ENCODE measurements at regions not wholly inside any gene's neighbourhood (a gene's known extent, or its start where the extent isn't known, plus 50 kb on each side); places are given as distances from the start of the nearest gene placed in this dataset.

DNA sequence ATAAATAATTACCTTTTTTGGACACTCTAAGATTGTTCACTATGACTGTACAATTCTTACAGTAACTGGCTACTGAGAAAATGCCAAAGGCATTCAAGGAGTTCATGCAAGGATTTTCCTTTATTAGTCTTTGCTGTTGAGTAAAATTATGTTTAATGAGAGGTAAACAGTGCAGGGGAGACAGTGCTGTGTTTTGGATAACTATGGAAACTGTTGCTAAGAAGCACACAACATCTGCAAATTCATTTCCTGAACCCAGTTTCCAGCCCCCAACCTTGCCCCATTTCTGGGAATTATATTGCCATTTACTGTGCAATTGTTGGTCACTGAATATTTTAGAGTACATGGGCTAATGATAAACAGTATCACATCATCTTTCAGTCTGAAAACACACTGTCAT, 1005.8 kb downstream of the TRHDE start:
- TF ChIP-seq, protein P1, sequence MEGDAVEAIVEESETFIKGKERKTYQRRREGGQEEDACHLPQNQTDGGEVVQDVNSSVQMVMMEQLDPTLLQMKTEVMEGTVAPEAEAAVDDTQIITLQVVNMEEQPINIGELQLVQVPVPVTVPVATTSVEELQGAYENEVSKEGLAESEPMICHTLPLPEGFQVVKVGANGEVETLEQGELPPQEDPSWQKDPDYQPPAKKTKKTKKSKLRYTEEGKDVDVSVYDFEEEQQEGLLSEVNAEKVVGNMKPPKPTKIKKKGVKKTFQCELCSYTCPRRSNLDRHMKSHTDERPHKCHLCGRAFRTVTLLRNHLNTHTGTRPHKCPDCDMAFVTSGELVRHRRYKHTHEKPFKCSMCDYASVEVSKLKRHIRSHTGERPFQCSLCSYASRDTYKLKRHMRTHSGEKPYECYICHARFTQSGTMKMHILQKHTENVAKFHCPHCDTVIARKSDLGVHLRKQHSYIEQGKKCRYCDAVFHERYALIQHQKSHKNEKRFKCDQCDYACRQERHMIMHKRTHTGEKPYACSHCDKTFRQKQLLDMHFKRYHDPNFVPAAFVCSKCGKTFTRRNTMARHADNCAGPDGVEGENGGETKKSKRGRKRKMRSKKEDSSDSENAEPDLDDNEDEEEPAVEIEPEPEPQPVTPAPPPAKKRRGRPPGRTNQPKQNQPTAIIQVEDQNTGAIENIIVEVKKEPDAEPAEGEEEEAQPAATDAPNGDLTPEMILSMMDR (IDR thresholded peaks at IDR 0.05; ENCODE audit: poor library complexity), result no peak
- no peak for TF ChIP-seq EZH2 (IDR thresholded peaks at IDR 0.05; ENCODE audit: borderline replicate concordance)

Measured in hepatocyte (in vitro differentiated cells).